ENCODE measurements at regions not wholly inside any gene's neighbourhood (a gene's known extent, or its start where the extent isn't known, plus 50 kb on each side); places are given as distances from the start of the nearest gene placed in this dataset.

DNA sequence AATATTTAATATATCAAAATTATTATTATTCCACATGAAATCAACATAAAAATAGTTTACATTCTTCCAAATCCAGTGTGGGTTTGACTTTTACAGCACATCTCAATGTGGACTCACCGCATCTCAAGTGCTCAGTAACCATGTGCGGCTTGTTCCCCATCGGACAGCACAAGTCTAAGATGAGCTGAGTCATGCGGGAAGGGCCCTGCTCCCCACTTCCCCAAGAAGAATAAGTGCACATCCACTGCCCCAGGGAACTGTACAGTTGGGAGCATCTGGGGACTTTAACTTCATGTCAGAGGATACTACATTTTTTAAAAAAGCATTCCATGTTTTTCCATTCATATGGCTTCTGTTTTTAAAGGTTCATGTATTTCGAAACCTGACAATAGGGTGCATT lies 325.6 kb downstream of the BTBD3 start:
- Histone ChIP-seq H3K4me3 (no peak overlapping the region), H3K9me3 (replicated peaks; ENCODE audit: control insufficient read depth, insufficient read depth, low read depth, low read length) (no peaks in the 10 kb centered on the region), H3K4me1 (replicated peaks in 1 of 2; ENCODE audit: control insufficient read depth in 2 of 2, insufficient read depth in 2 of 2, low read length in 2 of 2) (no peaks in the 10 kb centered on the region), H3K27me3 (ENCODE audit: control insufficient read depth in 2 of 2, insufficient read depth in 2 of 2, low read length in 2 of 2) (no peaks in the 10 kb centered on the region), H3K9ac (ENCODE audit: insufficient read depth in 1 of 2, low read depth in 2 of 2, low read length in 2 of 2) (no peak overlapping the region), H3K9me1 (ENCODE audit: control insufficient read depth, insufficient read depth, low read length) (no peaks in the 10 kb centered on the region), H3K4me2 (ENCODE audit: insufficient read depth, low read length) (no peak overlapping the region), H3K79me2 (ENCODE audit: control insufficient read depth, insufficient read depth, low read length) (no peaks in the 10 kb centered on the region), H3K27ac (ENCODE audit: extremely low read depth, low read depth, low read length) (no peak overlapping the region), H3K36me3 (ENCODE audit: control insufficient read depth, insufficient read depth, low read length) (no peaks in the 10 kb centered on the region), H2AFZ (ENCODE audit: low read depth, low read length) (no peak overlapping the region), H4K20me1 (replicated peaks; ENCODE audit: control insufficient read depth, insufficient read depth, low read length) (no peaks in the 10 kb centered on the region)
- no peak for ATAC-seq
- TF ChIP-seq, protein P1, sequence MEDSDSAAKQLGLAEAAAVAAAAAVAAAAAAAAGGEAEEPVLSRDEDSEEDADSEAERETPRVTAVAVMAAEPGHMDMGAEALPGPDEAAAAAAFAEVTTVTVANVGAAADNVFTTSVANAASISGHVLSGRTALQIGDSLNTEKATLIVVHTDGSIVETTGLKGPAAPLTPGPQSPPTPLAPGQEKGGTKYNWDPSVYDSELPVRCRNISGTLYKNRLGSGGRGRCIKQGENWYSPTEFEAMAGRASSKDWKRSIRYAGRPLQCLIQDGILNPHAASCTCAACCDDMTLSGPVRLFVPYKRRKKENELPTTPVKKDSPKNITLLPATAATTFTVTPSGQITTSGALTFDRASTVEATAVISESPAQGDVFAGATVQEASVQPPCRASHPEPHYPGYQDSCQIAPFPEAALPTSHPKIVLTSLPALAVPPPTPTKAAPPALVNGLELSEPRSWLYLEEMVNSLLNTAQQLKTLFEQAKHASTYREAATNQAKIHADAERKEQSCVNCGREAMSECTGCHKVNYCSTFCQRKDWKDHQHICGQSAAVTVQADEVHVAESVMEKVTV (CRISPR knock-in tag; IDR thresholded peaks at IDR 0.05): no peak
- TF ChIP-seq ZBTB17 (CRISPR knock-in tag; IDR thresholded peaks at IDR 0.05) (no peak), HLTF (IDR thresholded peaks at IDR 0.05) (no peak)
- TF ChIP-seq, protein P2, sequence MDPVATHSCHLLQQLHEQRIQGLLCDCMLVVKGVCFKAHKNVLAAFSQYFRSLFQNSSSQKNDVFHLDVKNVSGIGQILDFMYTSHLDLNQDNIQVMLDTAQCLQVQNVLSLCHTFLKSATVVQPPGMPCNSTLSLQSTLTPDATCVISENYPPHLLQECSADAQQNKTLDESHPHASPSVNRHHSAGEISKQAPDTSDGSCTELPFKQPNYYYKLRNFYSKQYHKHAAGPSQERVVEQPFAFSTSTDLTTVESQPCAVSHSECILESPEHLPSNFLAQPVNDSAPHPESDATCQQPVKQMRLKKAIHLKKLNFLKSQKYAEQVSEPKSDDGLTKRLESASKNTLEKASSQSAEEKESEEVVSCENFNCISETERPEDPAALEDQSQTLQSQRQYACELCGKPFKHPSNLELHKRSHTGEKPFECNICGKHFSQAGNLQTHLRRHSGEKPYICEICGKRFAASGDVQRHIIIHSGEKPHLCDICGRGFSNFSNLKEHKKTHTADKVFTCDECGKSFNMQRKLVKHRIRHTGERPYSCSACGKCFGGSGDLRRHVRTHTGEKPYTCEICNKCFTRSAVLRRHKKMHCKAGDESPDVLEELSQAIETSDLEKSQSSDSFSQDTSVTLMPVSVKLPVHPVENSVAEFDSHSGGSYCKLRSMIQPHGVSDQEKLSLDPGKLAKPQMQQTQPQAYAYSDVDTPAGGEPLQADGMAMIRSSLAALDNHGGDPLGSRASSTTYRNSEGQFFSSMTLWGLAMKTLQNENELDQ (CRISPR knock-in tag; IDR thresholded peaks at IDR 0.05; ENCODE audit: borderline replicate concordance): no peak
- ChIA-PET CTCF (ENCODE audit: low intra/inter-chr PET ratio) (no interaction called here), POLR2A (no interaction called here)
- no peak for FAIRE-seq
- intact Hi-C loops (cut with micrococcal nuclease): no loop called here
- BruUV-seq (replicated peaks): no TSS peak
- WGBS (ENCODE audit: insufficient coverage, low coverage, missing lambda C conversion rate): 0% methylated on average over 4 of the region's 5 CpGs
- DNase-seq (ENCODE audit: extremely low read depth in 1 of 4, low spot score in 3 of 4): no peak
- in situ Hi-C loops (cut with MboI): no loop called here
